Lower lobe of right lung (tissue), 2 donors: ENCODE measurements at regions not wholly inside any gene's neighbourhood (a gene's known extent, or its start where the extent isn't known, plus 50 kb on each side); places are given as distances from the start of the nearest gene placed in this dataset.

Source experiments
- ATAC-seq, 2 donors: fragments of 200-7000 bp; cut with Tn5 transposase; one replicate each; pipeline ENCODE4 v1.9.1; 2020 to 2022; ENCODE audit warnings: mild to moderate bottlenecking in 2 of 2, moderate library complexity in 2 of 2
- DNase-seq: peaks from one replicate; pipeline ENCODE4 v3.0.0-alpha.2; 2020
- H3K27ac ChIP-seq: fragments of 200-600 bp; one replicate; pipeline ENCODE4 v1.8.0; 2022
- H3K27me3 ChIP-seq: fragments of 200-600 bp; one replicate; pipeline ENCODE4 v1.8.0; 2022; ENCODE audit warnings: low read depth
- H3K36me3 ChIP-seq: fragments of 200-600 bp; one replicate; pipeline ENCODE4 v1.8.0; 2022; ENCODE audit warnings: mild to moderate bottlenecking
- H3K4me1 ChIP-seq: fragments of 200-600 bp; one replicate; pipeline ENCODE4 v1.8.0; 2022
- H3K4me3 ChIP-seq: fragments of 200-600 bp; one replicate; pipeline ENCODE4 v1.8.0; 2022; ENCODE audit warnings: mild to moderate bottlenecking
- H3K9me3 ChIP-seq: fragments of 200-600 bp; one replicate; pipeline ENCODE4 v1.8.0; 2022
- CTCF ChIP-seq: fragments of 200-600 bp; IDR thresholded peaks from one replicate; pipeline ENCODE4 v1.8.0; 2022; ENCODE audit warnings: antibody characterized with exemption, mild to moderate bottlenecking
- intact Hi-C: fragments of 100-400 bp; cut with DNase I; formaldehyde crosslinking; loops from one replicate; pipeline ENCODE4 v1.11.0; 2022
- donor health status: DM: no; HTN: yes; CAD: no; lungs with severe emphysema.

GRCh38 chr1:79362470-79362869 is 355.9 kb upstream of the ADGRL4 start:
- no peak for DNase-seq
- Histone ChIP-seq H3K4me3 (no peak overlapping the region), H3K9me3 (no peaks in the 10 kb centered on the region), H3K36me3 (no peaks in the 10 kb centered on the region), H3K4me1 (no peaks in the 10 kb centered on the region), H3K27ac (no peak overlapping the region), H3K27me3 (no peaks in the 10 kb centered on the region)
- TF ChIP-seq CTCF: no peak
- intact Hi-C loops: no loop called here
- no peak for ATAC-seq

- TF ChIP-seq CTCF: no peak
- no peak for DNase-seq
Observed at GRCh38 chr1:79355090-79355489, 348.6 kb upstream of the ADGRL4 start.

GRCh38 chr1:79353224-79353623 is 346.7 kb upstream of the ADGRL4 start:
- Histone ChIP-seq H3K36me3 (no peaks in the 10 kb centered on the region), H3K27me3 (no peaks in the 10 kb centered on the region), H3K27ac (no peak overlapping the region), H3K4me1 (no peaks in the 10 kb centered on the region), H3K9me3 (no peaks in the 10 kb centered on the region), H3K4me3 (no peak overlapping the region)
- intact Hi-C loops: no loop called here
- ATAC-seq (peak in 1 of 2 donors; percentile 68), DNase-seq (no peak)
- peak; percentile 41 for TF ChIP-seq CTCF

More at GRCh38 chr1:79355090-79355489, 348.6 kb upstream of the ADGRL4 start:
- no peak overlapping the region for H3K27ac ChIP-seq
- no peaks in the 10 kb centered on the region for H3K9me3 ChIP-seq
- no peaks in the 10 kb centered on the region for H3K36me3 ChIP-seq
- intact Hi-C loops: no loop called here
- no peaks in the 10 kb centered on the region for H3K4me1 ChIP-seq
- H3K4me3 ChIP-seq: no peak overlapping the region
- no peaks in the 10 kb centered on the region for H3K27me3 ChIP-seq
- no peak for ATAC-seq

- Histone ChIP-seq H3K4me1 (no peaks in the 10 kb centered on the region), H3K4me3 (no peak overlapping the region), H3K27me3 (no peaks in the 10 kb centered on the region), H3K27ac (no peak overlapping the region), H3K36me3 (no peaks in the 10 kb centered on the region), H3K9me3 (no peaks in the 10 kb centered on the region)
- DNase-seq (no peak), ATAC-seq (no peak)
- no peak for TF ChIP-seq CTCF
- intact Hi-C loops: no loop called here
Observed at GRCh38 chr1:79326875-79327274, 320.3 kb upstream of the ADGRL4 start.

GRCh38 chr1:79325705-79326104 is 319.2 kb upstream of the ADGRL4 start:
- Histone ChIP-seq H3K4me3 (no peak overlapping the region), H3K27me3 (no peaks in the 10 kb centered on the region), H3K4me1 (no peaks in the 10 kb centered on the region), H3K27ac (no peak overlapping the region), H3K9me3 (no peaks in the 10 kb centered on the region), H3K36me3 (no peaks in the 10 kb centered on the region)
- intact Hi-C loops: no loop called here
- no peak for DNase-seq
- no peak for ATAC-seq
- no peak for TF ChIP-seq CTCF

GRCh38 chr1:79325126-79325525 is 318.6 kb upstream of the ADGRL4 start:
- Histone ChIP-seq H3K4me1 (no peaks in the 10 kb centered on the region), H3K27ac (no peak overlapping the region), H3K36me3 (no peaks in the 10 kb centered on the region), H3K9me3 (no peaks in the 10 kb centered on the region), H3K27me3 (no peaks in the 10 kb centered on the region), H3K4me3 (no peak overlapping the region)
- ATAC-seq (no peak), DNase-seq (no peak)
- intact Hi-C loops: no loop called here
- no peak for TF ChIP-seq CTCF
